ENCODE measurements at regions not wholly inside any gene's neighbourhood (a gene's known extent, or its start where the extent isn't known, plus 50 kb on each side); places are given as distances from the start of the nearest gene placed in this dataset.
A peak's percentile ranks its signal among the peaks of the same experiment; 100 is the strongest.

DNA sequence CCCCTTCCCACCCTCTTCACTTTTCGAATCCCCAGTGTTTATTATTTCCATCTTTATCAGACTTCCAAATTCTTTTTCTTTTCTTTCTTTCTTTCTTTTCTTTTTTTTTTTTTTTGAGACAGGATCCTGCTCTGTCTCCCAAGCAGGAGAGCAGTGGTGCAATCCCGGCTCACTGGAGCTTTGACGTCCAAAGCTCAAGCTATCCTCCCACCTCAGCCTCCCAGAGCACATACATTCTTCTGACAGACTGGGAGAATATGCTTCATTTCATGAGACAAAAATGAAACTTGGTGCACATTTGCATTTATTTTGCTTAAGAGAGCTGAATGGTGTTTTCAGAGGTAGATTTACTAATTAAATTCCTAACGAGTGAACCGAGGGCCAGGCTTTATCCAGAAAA, 80.1 kb upstream of the FZD8 start:
- intact Hi-C loops (cut with DNase I): no loop called here
- H3K36me3 ChIP-seq: no peaks in the 10 kb centered on the region
- TF ChIP-seq, protein P1, sequence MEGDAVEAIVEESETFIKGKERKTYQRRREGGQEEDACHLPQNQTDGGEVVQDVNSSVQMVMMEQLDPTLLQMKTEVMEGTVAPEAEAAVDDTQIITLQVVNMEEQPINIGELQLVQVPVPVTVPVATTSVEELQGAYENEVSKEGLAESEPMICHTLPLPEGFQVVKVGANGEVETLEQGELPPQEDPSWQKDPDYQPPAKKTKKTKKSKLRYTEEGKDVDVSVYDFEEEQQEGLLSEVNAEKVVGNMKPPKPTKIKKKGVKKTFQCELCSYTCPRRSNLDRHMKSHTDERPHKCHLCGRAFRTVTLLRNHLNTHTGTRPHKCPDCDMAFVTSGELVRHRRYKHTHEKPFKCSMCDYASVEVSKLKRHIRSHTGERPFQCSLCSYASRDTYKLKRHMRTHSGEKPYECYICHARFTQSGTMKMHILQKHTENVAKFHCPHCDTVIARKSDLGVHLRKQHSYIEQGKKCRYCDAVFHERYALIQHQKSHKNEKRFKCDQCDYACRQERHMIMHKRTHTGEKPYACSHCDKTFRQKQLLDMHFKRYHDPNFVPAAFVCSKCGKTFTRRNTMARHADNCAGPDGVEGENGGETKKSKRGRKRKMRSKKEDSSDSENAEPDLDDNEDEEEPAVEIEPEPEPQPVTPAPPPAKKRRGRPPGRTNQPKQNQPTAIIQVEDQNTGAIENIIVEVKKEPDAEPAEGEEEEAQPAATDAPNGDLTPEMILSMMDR (IDR thresholded peaks at IDR 0.05): no peak
- ATAC-seq (no peak), DNase-seq (no peak), FAIRE-seq (no peak)
- no peak overlapping the region for H3K4me3 ChIP-seq
- H3K27me3 ChIP-seq: no peaks in the 10 kb centered on the region
- H3K4me1 ChIP-seq: no peaks in the 10 kb centered on the region
- WGBS, 2 donors: 87 to 96% methylated on average over 5 of the region's 5 CpGs
- H3K9me3 ChIP-seq: no peaks in the 10 kb centered on the region
- no peak overlapping the region for H3K27ac ChIP-seq

DNA sequence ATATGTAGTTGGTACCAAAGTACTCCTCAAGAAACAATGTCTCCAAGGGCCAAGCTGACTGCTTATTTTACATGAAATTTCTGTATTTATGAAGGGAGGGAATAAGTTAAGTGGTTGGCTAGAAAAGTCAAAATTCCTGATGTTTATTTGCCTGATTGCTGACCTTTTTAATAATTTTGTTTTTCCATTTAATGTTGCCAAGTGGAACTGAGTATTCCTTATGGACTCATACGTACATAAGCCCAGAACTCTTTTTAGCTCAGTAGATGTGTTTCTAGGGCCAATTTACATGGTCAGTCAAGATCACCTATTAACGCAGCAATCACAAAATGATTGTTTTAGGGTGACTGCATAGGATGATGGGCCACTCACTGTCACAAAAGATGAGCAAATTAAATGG, 78.3 kb upstream of the FZD8 start:
- no peak overlapping the region for H3K27ac ChIP-seq
- no peaks in the 10 kb centered on the region for H3K4me1 ChIP-seq
- 88% methylated on average over 2 of the region's 2 CpGs for WGBS, 2 donors
- no peaks in the 10 kb centered on the region for H3K27me3 ChIP-seq
- DNase-seq (no peak), FAIRE-seq (no peak), ATAC-seq (no peak)
- intact Hi-C loops (cut with DNase I): no loop called here
- H3K4me3 ChIP-seq: no peak overlapping the region
- no peaks in the 10 kb centered on the region for H3K36me3 ChIP-seq
- TF ChIP-seq, protein P1 (IDR thresholded peaks at IDR 0.05): no peak
- no peaks in the 10 kb centered on the region for H3K9me3 ChIP-seq

DNA sequence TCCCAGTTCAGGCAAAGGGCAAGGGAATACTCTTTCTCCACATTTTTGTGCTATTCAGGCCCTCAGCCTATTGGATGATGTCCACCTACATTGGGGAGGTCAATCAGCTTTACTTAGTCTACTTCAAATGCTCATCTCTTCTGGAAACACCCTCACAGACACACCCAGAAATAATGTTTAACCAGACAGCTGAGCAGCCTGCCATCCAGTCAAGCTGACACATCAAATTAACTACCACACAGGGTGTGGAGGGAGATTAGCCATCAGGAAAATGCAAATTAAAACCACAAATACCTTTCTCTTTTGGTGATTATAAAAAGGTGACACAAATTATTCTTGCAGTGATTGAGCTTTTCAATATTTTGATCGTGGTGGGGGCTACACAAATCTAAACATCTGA, 74.7 kb upstream of the FZD8 start:
- H3K4me1 ChIP-seq: no peaks in the 10 kb centered on the region
- no peak for FAIRE-seq
- no peaks in the 10 kb centered on the region for H3K36me3 ChIP-seq
- ATAC-seq: peak in 1 of 4 donors; percentile 48
- no peak overlapping the region for H3K27ac ChIP-seq
- no peaks in the 10 kb centered on the region for H3K27me3 ChIP-seq
- intact Hi-C loops (cut with DNase I): no loop called here
- H3K4me3 ChIP-seq: no peak overlapping the region
- WGBS, 2 donors: 32 to 44% methylated on average over 1 of the region's 1 CpG
- DNase-seq: no peak
- no peaks in the 10 kb centered on the region for H3K9me3 ChIP-seq
- TF ChIP-seq, protein P1 (IDR thresholded peaks at IDR 0.05): no peak

DNA sequence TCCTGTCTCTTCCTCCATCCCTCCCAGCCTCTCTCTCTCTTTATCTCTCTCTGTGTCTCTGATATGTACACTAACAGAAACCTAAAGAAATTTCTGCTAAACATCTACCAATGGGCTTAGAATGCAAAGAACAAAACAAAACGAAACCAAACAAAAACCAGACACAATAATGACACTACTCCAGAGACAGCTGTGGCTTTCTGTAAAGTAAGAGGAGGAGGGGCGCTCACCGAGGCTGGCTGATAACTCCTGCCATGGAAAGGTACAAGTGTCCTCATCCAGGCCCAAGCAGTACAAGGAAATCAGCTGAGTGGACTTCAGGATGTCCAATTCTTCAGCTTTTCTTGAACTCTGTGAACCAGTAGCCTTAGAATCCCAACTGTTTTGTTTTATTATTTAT, 70.4 kb upstream of the FZD8 start:
- ATAC-seq (no peak), DNase-seq (no peak), FAIRE-seq (no peak)
- 58 to 70% methylated on average over 3 of the region's 3 CpGs for WGBS, 2 donors
- no peaks in the 10 kb centered on the region for H3K27me3 ChIP-seq
- no peaks in the 10 kb centered on the region for H3K4me1 ChIP-seq
- H3K36me3 ChIP-seq: no peaks in the 10 kb centered on the region
- intact Hi-C loops (cut with DNase I): no loop called here
- H3K4me3 ChIP-seq: no peak overlapping the region
- TF ChIP-seq, protein P1 (IDR thresholded peaks at IDR 0.05): no peak
- H3K9me3 ChIP-seq: no peaks in the 10 kb centered on the region
- H3K27ac ChIP-seq: no peak overlapping the region

DNA sequence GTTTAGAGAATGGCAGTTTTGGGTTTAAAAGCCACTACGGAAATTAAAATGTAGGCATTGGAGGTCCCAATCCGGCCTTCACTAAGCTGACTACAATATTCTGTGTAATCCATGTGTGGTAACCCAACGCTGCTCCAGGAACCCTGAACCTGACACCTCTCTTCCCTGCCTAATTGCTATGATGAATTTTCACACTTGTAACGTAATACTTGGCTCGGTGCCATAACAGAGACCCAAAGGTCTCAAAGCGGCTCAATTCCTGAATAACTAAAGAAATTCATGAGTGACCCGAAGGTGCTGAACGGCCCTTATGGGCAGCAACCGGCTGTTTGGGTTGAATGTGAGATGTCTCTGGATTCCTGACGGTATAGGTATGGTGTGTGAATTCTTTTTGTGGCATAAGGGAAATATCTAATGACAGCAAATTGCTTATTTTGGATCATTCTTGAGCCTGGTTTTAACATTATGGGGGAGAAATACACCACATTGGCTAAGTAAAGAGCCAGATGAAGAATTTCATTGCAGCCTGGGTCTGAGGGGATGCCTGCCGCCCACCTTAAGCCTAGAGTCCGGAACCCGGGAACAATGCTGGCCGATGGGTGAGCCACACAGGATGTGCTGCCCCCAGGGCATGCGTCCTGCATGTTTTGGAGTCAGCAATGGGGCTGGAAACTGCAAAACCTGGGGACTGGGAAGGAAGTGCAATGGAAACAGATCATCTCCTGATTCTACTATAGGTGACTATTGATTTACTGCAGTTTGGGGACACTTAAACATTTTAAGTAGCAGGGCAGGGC, 69.7 kb upstream of the FZD8 start:
- DNase-seq (no peak), FAIRE-seq (no peak), ATAC-seq (no peak)
- Histone ChIP-seq H3K9me3 (no peaks in the 10 kb centered on the region), H3K27me3 (no peaks in the 10 kb centered on the region), H3K36me3 (no peaks in the 10 kb centered on the region), H3K4me1 (no peaks in the 10 kb centered on the region), H3K27ac (no peak overlapping the region), H3K4me3 (no peak overlapping the region)
- intact Hi-C loops (cut with DNase I): no loop called here
- WGBS, 2 donors: 60 to 64% methylated on average over 15 of the region's 15 CpGs
- TF ChIP-seq, protein P1 (IDR thresholded peaks at IDR 0.05): no peak
